ENCODE measurements at regions not wholly inside any gene's neighbourhood (a gene's known extent, or its start where the extent isn't known, plus 50 kb on each side); places are given as distances from the start of the nearest gene placed in this dataset.

DNA sequence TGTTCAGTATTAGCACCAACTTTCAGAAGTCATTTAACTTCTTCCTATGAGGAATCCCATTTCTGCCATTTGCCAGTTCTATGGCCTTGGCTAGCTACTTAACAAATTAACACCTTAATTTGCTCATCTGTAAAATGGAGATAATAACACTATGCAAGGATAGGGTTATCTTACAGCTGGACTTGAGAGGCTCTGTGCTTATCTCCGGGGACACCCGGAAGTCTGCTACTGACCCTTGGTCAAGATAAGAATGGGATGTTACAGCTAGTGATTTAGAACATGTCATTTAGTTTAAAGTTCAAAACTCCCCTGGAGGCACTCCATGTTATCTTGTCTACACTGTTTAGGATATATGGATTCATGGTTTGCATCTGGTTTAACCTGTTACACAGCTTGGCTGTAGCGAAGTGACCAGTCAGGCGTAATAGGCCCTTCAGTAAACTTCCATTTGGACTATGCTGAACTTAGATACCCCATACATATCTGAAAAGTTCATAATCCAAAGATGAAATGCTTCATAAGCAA, 156.0 kb upstream of the CD96 start:
- Mint-ChIP-seq H3K27me3 (ENCODE audit: low read depth) (no peaks in the 10 kb centered on the region), H3K27ac (no peak overlapping the region), H3K4me1 (ENCODE audit: low read depth) (no peaks in the 10 kb centered on the region), H3K36me3 (ENCODE audit: insufficient read depth in 2 of 2) (peaks cover 0 to 7% of the 10 kb centered on the region in 2 donors), H3K9me3 (peaks cover 5 to 12% of the 10 kb centered on the region in 2 donors), H3K4me3 (no peak overlapping the region)
- DNase-seq: no peak
- ATAC-seq (replicated peaks in 1 of 2): no peak

DNA sequence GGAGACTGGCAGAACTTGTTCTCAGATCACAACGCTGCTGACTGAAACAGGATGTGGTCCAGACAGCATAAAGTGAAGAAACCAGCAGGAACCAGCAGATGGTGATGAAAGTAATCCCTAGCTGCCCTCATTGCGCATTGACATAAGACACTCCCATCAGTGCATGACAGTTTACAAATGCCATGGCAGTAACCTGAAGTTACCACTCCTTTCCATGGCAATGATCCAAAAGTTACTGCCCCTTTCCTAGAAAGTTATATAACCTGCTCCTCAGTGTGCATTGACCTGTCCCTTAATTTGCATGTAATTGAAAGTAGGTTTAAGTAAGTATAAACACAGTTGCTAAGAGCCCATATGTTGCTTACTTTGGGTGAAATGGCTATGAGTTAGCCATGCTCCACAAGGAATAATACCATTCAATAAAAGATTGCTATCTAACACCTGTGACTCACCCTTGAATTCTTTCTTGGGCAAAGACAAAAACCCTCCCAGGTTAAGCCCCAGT, 149.1 kb upstream of the CD96 start:
- Mint-ChIP-seq H3K27ac (peak overlapping the region; percentile 25), H3K9me3 (peaks cover 4 to 10% of the 10 kb centered on the region in 2 donors), H3K4me1 (ENCODE audit: low read depth) (peaks cover 11% of the 10 kb centered on the region), H3K36me3 (ENCODE audit: insufficient read depth in 2 of 2) (peaks cover 8 to 19% of the 10 kb centered on the region in 2 donors), H3K27me3 (ENCODE audit: low read depth) (no peaks in the 10 kb centered on the region), H3K4me3 (no peak overlapping the region)
- ATAC-seq (replicated peaks in 1 of 2) (peak; percentile 41 to 76), DNase-seq (peak in 1 of 2 donors; percentile 8)

DNA sequence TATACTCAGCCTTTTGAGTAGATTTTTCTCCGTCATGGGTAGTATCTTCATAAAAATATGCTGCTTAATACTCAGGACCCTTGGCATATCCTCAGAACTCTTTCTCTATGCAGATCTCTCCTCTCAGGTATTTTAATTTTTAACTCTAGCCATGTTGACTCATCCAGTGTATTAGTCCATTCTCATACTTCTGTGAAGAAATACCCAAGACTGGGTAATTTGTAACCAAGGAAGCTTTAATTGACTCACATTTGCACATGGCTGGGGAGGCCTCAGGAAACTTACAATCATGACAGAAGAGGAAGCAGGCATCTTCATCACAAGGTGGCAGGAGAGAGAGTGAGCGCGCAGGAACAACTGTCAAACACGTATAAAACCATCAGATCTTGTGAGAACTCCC, 129.3 kb upstream of the CD96 start:
- Mint-ChIP-seq H3K27ac (no peak overlapping the region), H3K4me1 (ENCODE audit: low read depth) (no peaks in the 10 kb centered on the region), H3K36me3 (ENCODE audit: insufficient read depth in 2 of 2) (peaks cover 1 to 2% of the 10 kb centered on the region in 2 donors), H3K4me3 (no peak overlapping the region), H3K27me3 (ENCODE audit: low read depth) (no peaks in the 10 kb centered on the region), H3K9me3 (peaks cover 7 to 8% of the 10 kb centered on the region in 2 donors)
- DNase-seq (no peak), ATAC-seq (replicated peaks in 1 of 2) (no peak)

DNA sequence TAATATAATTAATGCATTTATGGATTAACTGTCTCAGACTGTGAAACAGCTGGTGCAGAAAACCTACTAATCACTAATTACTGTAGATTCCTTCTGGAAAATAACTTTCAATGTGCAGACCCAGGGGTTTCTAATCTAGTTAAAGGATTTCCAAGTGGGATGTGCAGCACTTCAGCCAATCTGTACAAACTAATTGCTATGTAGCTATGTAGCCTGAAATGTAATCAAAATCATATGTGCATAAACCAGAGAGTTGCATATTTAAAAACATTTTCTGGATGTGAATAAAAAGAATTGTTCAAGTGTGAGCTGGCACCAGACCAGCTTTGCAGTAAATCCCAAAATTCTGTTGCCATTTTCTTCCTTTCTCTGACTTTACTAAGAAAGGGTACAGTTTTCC, 127.5 kb upstream of the CD96 start:
- H3K4me1 Mint-ChIP-seq (ENCODE audit: low read depth): no peaks in the 10 kb centered on the region
- peaks cover 8% of the 10 kb centered on the region for H3K27me3 Mint-ChIP-seq (ENCODE audit: low read depth)
- H3K4me3 Mint-ChIP-seq: no peak overlapping the region
- H3K27ac Mint-ChIP-seq: no peak overlapping the region
- no peak for ATAC-seq (replicated peaks in 1 of 2)
- H3K9me3 Mint-ChIP-seq: peaks cover 5 to 6% of the 10 kb centered on the region in 2 donors
- peaks cover 0 to 2% of the 10 kb centered on the region in 2 donors for H3K36me3 Mint-ChIP-seq (ENCODE audit: insufficient read depth in 2 of 2)
- no peak for DNase-seq

DNA sequence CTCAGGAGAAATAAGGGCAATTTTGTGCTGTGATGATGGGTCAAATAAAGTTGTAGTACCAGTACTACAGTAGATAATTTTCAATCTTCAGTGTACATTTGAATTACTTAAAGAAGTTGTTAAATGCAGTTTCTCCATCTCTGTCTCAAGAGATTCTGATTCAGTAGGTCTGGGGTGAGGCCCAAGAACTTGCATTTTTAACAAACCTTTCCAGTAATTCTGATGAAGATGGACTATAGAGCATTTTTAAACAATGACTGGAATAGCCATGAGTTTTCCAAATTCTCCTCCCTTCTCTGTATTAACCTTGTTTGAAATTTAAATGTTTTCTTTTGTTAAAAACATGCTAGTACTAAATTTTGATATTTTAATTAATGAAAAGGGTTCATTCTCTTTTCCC, 127.0 kb upstream of the CD96 start:
- peaks cover 5 to 6% of the 10 kb centered on the region in 2 donors for H3K9me3 Mint-ChIP-seq
- ATAC-seq (replicated peaks in 1 of 2): no peak
- H3K27ac Mint-ChIP-seq: no peak overlapping the region
- H3K27me3 Mint-ChIP-seq (ENCODE audit: low read depth): peaks cover 8% of the 10 kb centered on the region
- no peak for DNase-seq
- no peaks in the 10 kb centered on the region for H3K4me1 Mint-ChIP-seq (ENCODE audit: low read depth)
- no peak overlapping the region for H3K4me3 Mint-ChIP-seq
- H3K36me3 Mint-ChIP-seq (ENCODE audit: insufficient read depth in 2 of 2): peaks cover 0 to 2% of the 10 kb centered on the region in 2 donors

DNA sequence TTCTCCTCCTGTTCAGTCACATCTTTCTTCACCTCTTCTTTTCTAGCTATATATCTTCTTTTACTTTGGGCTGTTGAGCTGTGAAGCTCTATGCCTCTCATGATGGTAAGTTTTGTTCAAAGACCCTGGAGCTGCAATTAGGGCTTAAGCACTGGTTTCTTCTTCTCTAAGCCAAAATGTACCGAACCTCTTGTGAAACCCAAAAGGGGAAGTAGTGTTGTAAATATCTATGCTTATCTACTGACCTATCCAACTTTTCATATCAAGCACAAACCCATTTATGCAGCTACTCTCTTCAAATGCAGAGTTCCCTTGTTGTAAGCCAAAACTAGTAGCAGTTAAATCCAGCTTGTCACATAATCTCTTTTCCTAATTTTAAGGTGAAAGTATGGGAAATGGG, 123.6 kb upstream of the CD96 start:
- Mint-ChIP-seq H3K4me1 (ENCODE audit: low read depth) (no peaks in the 10 kb centered on the region), H3K4me3 (no peak overlapping the region), H3K27ac (no peak overlapping the region), H3K9me3 (peaks cover 0 to 4% of the 10 kb centered on the region in 2 donors), H3K36me3 (ENCODE audit: insufficient read depth in 2 of 2) (peaks cover 0 to 4% of the 10 kb centered on the region in 2 donors), H3K27me3 (ENCODE audit: low read depth) (peaks cover 8% of the 10 kb centered on the region)
- ATAC-seq (replicated peaks in 1 of 2) (no peak), DNase-seq (no peak)

DNA sequence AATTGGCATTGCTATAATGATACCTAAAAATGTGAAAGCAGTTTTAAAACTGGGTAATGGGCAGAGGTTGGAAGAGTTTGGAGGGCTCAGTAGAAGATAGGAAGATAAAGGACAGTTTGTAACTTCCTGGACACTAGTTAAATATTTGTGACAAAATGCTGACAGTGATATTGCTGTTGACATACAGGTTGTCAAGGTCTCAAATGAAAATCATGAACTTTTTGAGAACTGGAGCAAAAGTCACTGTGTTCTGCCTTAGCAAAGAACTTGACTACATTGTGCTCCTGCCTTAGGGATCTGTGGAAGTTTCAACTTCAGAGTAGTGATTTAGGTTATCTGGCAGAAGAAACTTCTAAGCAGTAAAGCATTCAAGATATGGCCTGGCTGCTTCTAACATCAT, 113.7 kb upstream of the CD96 start:
- no peaks in the 10 kb centered on the region for H3K27me3 Mint-ChIP-seq (ENCODE audit: low read depth)
- H3K36me3 Mint-ChIP-seq (ENCODE audit: insufficient read depth in 2 of 2): peaks cover 2 to 3% of the 10 kb centered on the region in 2 donors
- DNase-seq (no peak), ATAC-seq (replicated peaks in 1 of 2) (no peak)
- no peak overlapping the region for H3K4me3 Mint-ChIP-seq
- H3K4me1 Mint-ChIP-seq (ENCODE audit: low read depth): peaks cover 8% of the 10 kb centered on the region
- peaks cover 5 to 6% of the 10 kb centered on the region in 2 donors for H3K9me3 Mint-ChIP-seq
- no peak overlapping the region for H3K27ac Mint-ChIP-seq

DNA sequence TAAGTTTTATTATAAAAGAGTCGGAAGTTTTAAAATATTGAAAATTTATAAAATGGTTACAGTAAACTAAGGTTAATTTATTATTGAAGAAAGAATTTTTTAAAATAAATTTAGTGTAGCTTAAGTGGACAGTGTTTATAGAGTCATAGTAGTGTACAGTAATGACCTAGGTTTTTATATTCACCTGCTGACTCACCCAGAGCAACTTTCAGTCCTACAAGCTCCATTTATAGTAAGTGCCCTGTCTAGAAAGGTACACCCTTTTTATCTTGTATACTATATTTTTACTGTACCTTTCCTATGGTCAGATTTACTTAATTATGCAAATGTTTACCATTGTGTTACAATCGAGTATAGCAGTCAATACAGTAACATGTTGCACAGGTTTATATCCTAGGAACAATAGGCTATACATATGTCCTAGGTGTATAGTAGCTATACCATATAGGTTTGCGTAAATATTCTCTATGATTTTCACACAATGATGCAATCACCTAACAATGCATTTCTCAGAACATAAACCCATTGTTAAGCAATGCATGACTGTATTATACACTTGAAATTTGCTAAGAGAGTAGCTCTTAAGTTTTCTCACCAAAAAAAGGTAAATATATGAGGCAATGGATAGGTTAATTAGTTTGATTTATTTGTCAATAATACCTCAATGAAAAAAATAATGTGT, 106.9 kb upstream of the CD96 start:
- no peak overlapping the region for H3K27ac Mint-ChIP-seq
- ATAC-seq (replicated peaks in 1 of 2): no peak

DNA sequence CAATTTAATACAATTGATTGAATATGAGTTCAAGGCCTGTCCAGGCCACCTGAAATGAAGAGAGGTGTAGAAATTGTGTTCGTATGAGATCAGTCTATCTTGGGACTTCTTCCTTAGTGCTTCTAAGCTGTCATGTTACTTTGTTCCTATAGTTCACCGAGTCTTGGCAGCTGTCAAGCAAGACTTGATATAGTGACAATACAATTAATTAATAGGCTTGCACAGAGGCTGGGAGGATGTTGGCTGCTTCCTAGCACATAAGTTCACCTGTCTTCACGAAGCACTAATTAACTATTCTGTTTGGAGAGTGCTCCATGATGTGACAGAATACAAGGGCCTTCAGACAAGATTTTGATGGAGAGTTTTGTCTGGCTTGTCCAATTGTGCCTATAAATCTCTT, 103.7 kb upstream of the CD96 start:
- Mint-ChIP-seq H3K9me3 (peaks cover 2% of the 10 kb centered on the region in 2 donors), H3K4me1 (ENCODE audit: low read depth) (no peaks in the 10 kb centered on the region), H3K27ac (no peak overlapping the region), H3K4me3 (no peak overlapping the region), H3K36me3 (ENCODE audit: insufficient read depth in 2 of 2) (no peaks in the 10 kb centered on the region), H3K27me3 (ENCODE audit: low read depth) (no peaks in the 10 kb centered on the region)
- ATAC-seq (replicated peaks in 1 of 2) (no peak), DNase-seq (no peak)

More for the DNA sequence above, 106.9 kb upstream of the CD96 start:
- Mint-ChIP-seq H3K36me3 (ENCODE audit: insufficient read depth in 2 of 2) (no peaks in the 10 kb centered on the region), H3K4me3 (no peak overlapping the region), H3K9me3 (peaks cover 0 to 1% of the 10 kb centered on the region in 2 donors), H3K4me1 (ENCODE audit: low read depth) (no peaks in the 10 kb centered on the region), H3K27me3 (ENCODE audit: low read depth) (no peaks in the 10 kb centered on the region)
- no peak for DNase-seq

DNA sequence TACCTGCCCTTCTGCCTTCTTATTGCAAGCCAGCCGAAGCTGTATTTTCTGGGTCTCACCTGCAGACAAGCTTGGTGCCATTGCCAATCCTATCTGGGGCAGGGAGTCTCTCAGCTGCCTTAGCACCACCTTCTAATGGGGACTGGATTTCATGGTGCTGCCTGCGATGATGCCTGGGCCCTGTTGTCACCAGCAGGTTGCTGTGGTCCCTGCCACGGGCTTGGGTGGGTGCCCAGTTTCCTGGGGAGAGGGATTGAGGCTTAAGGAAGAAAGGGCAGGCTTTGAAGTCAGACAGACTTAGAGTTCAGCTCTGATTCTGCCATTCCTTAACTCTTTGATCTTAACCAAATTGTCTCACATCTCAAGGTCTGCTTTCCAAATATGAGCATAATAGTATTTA, 87.4 kb upstream of the CD96 start:
- H3K9me3 Mint-ChIP-seq: peaks cover 0 to 2% of the 10 kb centered on the region in 2 donors
- no peaks in the 10 kb centered on the region for H3K4me1 Mint-ChIP-seq (ENCODE audit: low read depth)
- H3K36me3 Mint-ChIP-seq (ENCODE audit: insufficient read depth in 2 of 2): no peaks in the 10 kb centered on the region
- no peak for ATAC-seq (replicated peaks in 1 of 2)
- no peak for DNase-seq
- peaks cover 2% of the 10 kb centered on the region for H3K27me3 Mint-ChIP-seq (ENCODE audit: low read depth)
- no peak overlapping the region for H3K27ac Mint-ChIP-seq
- H3K4me3 Mint-ChIP-seq: no peak overlapping the region

DNA sequence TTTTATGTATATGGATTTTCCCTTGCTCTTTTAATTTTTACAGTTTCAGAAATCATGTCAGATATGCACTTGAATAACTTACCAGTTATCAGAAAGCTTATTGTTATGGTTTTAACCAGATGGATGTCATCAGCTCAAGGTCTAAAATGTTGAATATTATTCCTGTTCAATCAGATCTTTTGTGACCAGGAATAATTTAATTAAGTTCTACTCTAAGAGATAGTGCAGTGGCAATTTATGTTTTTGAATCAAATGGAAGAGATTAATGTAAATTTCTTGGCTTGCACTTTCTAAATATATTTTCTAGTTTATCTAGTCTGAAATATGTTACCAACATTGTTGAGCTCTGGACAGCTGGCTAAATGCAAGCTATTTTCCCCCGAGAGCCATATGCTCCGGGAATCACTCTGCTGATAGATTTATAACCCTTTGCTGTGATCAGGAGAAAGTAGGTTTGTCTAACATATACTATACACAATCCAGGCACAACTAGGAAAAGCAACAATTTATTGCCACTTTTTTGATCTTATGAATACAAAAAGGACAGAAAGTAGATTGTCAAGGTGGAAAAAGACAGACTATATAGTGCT, 76.8 kb upstream of the CD96 start:
- no peaks in the 10 kb centered on the region for H3K27me3 Mint-ChIP-seq (ENCODE audit: low read depth)
- ATAC-seq (replicated peaks in 1 of 2): no peak

DNA sequence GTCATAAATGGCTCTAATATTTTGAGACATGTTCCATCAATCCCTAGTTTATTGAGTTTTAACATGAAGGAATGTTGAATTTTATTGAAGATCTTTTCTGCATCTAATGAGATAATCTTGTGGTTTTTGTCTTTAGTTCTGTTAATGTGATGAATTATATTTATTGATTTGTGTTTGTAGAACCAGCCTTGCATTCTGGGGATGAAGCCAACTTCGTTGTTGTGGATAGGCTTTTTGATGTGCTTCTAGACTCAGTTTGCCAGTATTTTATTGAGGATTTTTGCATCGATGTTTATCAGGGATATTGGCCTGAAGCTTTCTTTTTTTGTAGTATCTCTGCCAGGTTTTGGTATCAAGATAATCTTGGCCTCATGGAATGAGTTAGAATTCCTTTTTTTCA, 72.0 kb upstream of the CD96 start:
- Mint-ChIP-seq H3K27ac (no peak overlapping the region), H3K4me1 (ENCODE audit: low read depth) (no peaks in the 10 kb centered on the region), H3K27me3 (ENCODE audit: low read depth) (no peaks in the 10 kb centered on the region), H3K4me3 (no peak overlapping the region), H3K9me3 (peaks cover 5 to 6% of the 10 kb centered on the region in 2 donors), H3K36me3 (ENCODE audit: insufficient read depth in 2 of 2) (peaks cover 2 to 3% of the 10 kb centered on the region in 2 donors)
- DNase-seq (no peak), ATAC-seq (replicated peaks in 1 of 2) (no peak)

More for the DNA sequence above, 76.8 kb upstream of the CD96 start:
- DNase-seq: no peak
- Mint-ChIP-seq H3K27ac (no peak overlapping the region), H3K4me1 (ENCODE audit: low read depth) (no peaks in the 10 kb centered on the region), H3K9me3 (peaks cover 0 to 2% of the 10 kb centered on the region in 2 donors), H3K36me3 (ENCODE audit: insufficient read depth in 2 of 2) (no peaks in the 10 kb centered on the region), H3K4me3 (no peak overlapping the region)

DNA sequence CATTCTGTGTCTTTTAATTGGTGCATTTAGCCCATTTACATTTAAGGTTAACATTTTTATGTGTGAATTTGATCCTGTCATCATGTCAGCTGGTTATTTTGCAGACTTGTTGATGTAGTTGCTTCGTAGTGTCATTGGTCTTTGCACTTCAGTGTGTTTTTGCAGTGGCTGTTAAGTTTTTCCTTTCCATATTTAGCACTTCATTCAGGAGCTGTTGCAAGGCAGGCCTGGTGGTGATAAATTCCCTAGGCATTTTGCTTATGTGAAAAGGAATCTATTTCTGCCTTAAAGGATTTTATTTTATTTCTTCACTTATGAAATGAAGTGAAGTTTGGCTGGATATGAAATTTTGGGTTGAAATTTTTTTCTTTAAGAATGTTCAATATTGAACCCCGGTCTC, 70.2 kb upstream of the CD96 start:
- DNase-seq (no peak), ATAC-seq (replicated peaks in 1 of 2) (no peak)
- H3K27me3 Mint-ChIP-seq (ENCODE audit: low read depth): no peaks in the 10 kb centered on the region
- H3K4me3 Mint-ChIP-seq: no peak overlapping the region
- H3K36me3 Mint-ChIP-seq (ENCODE audit: insufficient read depth in 2 of 2): peaks cover 2 to 3% of the 10 kb centered on the region in 2 donors
- no peak overlapping the region for H3K27ac Mint-ChIP-seq
- peaks cover 5 to 6% of the 10 kb centered on the region in 2 donors for H3K9me3 Mint-ChIP-seq
- no peaks in the 10 kb centered on the region for H3K4me1 Mint-ChIP-seq (ENCODE audit: low read depth)

Measured in activated T-cell treated with anti-CD3 and anti-CD28 coated beads, Interleukin-2, amount 50 U/mL, for 72 hours (primary cell).